Activated B cell treated with CpG ODN at 0.5 μM for 24 hours (primary cell): ENCODE measurements at regions not wholly inside any gene's neighbourhood (a gene's known extent, or its start where the extent isn't known, plus 50 kb on each side); places are given as distances from the start of the nearest gene placed in this dataset.
"Not testable (repeated sequence)": the region's sequence is repeated elsewhere in the genome, so short reads cannot be mapped to it uniquely, and the experiment has no call there.

ENCODE experiments used
- ATAC-seq: fragments of 200-7000 bp; cut with Tn5 transposase; one replicate; pipeline ENCODE4 v1.10.0; 2021; ENCODE audit warnings: low read depth, mild to moderate bottlenecking, moderate library complexity
- CTCF ChIA-PET: fragments of 350-600 bp; sonication (Branson Sonifier 250); formaldehyde crosslinking; loops from one replicate; lab custom pipeline; 2021; ENCODE audit warnings: antibody characterized with exemption; lab: Charles Lee
- POLR2A ChIA-PET: fragments of 350-600 bp; sonication (Branson Sonifier 250); formaldehyde crosslinking; loops from one replicate; lab custom pipeline; 2021; ENCODE audit warnings: antibody characterized with exemption; lab: Charles Lee
- DNase-seq: peaks from one replicate; pipeline ENCODE4 v3.0.0; 2022
- H3K27ac Mint-ChIP-seq: one replicate; pipeline ENCODE4 v1.8.0; 2020; ENCODE audit warnings: mixed read lengths
- H3K27me3 Mint-ChIP-seq: one replicate; pipeline ENCODE4 v1.8.0; 2021; ENCODE audit warnings: mixed read lengths
- H3K36me3 Mint-ChIP-seq: one replicate; pipeline ENCODE4 v1.8.0; 2021; ENCODE audit warnings: low read depth, mixed read lengths
- H3K4me1 Mint-ChIP-seq: one replicate; pipeline ENCODE4 v1.8.0; 2021; ENCODE audit warnings: mixed read lengths
- H3K4me3 Mint-ChIP-seq: one replicate; pipeline ENCODE4 v1.8.0; 2020; ENCODE audit warnings: mild to moderate bottlenecking, mixed read lengths
- H3K9me3 Mint-ChIP-seq: one replicate; pipeline ENCODE4 v1.8.0; 2020; ENCODE audit warnings: mixed read lengths
- intact Hi-C: fragments of 100-400 bp; cut with micrococcal nuclease; formaldehyde crosslinking; loops from one replicate; pipeline ENCODE4 v1.15.1; 2024
- TF ChIP-seq, protein P1 (sequence below): fragments of 200-600 bp; IDR thresholded peaks from one replicate; pipeline ENCODE4 v1.8.0; 2022; ENCODE audit warnings: antibody characterized with exemption, mild to moderate bottlenecking

DNA sequence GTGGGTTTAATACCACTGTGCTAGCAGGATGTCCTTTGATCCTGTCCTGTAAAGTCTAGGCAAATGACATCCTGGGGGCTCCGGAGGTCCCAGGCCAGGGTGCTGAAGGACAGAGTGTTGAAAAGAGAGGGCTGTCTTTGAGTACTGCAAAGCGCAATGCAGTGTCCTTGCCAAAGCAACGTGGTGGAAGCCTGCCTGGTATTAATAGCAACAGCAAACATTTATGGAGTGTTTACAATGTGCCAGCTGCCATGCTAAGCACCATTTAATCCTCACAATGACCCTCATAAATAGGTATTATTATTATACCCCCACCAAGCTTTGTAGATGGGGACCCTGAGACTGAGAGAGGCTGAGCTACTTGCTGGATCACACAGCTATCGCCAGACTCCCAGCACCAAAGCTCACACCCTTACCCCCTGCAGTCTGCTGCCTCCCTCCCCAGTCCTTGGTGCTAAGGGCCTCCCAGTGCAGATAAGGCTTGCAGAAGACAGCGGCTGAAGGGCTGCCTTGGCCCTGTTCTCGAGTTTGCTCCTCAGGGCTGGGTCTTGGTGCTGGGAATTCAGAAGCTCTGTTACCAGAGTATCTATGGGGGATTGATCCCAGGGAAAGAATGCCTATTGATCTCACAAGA lies 427.7 kb downstream of the FUT8 start:
- peaks cover 7% of the 10 kb centered on the region for H3K27me3 Mint-ChIP-seq
- ChIA-PET CTCF (interaction anchor here (1.3 kb wide), 1 partner anchor 16 kb away, joined by 4 read pairs; no protein-coding TSS in a partner anchor), POLR2A (no interaction called here)
- DNase-seq (no peak), ATAC-seq (no peak)
- no peaks in the 10 kb centered on the region for H3K36me3 Mint-ChIP-seq
- no peaks in the 10 kb centered on the region for H3K4me1 Mint-ChIP-seq
- no peaks in the 10 kb centered on the region for H3K9me3 Mint-ChIP-seq
- TF ChIP-seq, protein P1, sequence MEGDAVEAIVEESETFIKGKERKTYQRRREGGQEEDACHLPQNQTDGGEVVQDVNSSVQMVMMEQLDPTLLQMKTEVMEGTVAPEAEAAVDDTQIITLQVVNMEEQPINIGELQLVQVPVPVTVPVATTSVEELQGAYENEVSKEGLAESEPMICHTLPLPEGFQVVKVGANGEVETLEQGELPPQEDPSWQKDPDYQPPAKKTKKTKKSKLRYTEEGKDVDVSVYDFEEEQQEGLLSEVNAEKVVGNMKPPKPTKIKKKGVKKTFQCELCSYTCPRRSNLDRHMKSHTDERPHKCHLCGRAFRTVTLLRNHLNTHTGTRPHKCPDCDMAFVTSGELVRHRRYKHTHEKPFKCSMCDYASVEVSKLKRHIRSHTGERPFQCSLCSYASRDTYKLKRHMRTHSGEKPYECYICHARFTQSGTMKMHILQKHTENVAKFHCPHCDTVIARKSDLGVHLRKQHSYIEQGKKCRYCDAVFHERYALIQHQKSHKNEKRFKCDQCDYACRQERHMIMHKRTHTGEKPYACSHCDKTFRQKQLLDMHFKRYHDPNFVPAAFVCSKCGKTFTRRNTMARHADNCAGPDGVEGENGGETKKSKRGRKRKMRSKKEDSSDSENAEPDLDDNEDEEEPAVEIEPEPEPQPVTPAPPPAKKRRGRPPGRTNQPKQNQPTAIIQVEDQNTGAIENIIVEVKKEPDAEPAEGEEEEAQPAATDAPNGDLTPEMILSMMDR, result no peak
- intact Hi-C loops, result no loop called here
- no peak overlapping the region for H3K4me3 Mint-ChIP-seq
- no peak overlapping the region for H3K27ac Mint-ChIP-seq

DNA sequence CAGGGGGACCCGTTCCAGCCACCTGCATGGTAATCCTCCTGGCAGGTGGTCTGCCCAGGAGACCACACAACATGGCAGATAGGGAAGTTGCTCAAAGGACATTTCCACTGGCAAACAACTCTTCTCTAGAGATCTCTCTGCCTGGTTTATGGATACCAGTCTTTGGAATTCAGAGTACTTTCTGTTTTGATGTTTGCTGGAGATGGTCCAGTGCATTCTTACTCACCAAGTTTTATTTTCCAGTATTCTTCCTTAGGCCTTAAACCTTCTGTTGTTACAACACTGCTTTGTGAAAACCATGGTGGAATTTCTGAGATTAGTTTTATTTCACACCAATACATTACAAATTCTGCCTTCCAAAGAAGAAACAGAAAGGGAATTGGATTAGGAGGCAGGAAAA lies 428.3 kb downstream of the FUT8 start:
- Mint-ChIP-seq H3K36me3 (no peaks in the 10 kb centered on the region), H3K27me3 (peaks cover 7% of the 10 kb centered on the region), H3K27ac (no peak overlapping the region), H3K4me3 (no peak overlapping the region), H3K9me3 (no peaks in the 10 kb centered on the region), H3K4me1 (no peaks in the 10 kb centered on the region)
- POLR2A ChIA-PET, result no interaction called here
- CTCF ChIA-PET, result interaction anchor here (1.3 kb wide), 1 partner anchor 16 kb away, joined by 4 read pairs; no protein-coding TSS in a partner anchor
- TF ChIP-seq, protein P1, result no peak
- DNase-seq (no peak), ATAC-seq (no peak)
- intact Hi-C loops, result no loop called here

DNA sequence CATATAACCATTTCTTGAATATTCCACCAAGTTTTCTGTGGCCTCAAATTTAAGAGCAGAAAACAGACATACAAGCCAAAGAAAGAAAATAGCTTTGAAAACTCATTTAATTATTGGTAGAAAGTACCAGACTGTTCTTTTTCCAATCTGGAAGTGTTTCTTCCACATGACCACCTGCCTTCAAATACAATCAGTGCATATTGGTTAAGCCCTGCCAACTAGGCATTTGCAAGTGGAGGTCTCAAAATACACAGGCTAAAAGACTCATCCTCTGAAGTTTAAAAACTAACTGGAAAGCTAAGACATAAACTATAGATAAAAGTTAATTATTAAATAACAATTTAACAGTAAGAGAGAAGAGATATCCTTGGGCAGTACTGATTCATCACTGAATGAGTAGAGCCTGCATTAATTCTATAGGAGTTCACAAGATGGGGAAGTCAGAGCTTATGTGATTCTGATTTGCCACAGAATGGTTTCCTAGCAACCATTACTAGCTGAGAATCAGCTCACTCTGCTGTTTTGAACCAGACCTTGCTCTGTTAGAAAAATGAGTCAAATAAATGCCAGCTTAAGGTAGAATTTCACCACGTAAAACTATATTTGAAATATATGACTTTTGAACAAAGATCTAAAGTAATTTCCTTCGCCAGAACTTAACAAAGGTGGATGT lies 433.8 kb downstream of the FUT8 start:
- Mint-ChIP-seq H3K4me1 (peaks cover 13% of the 10 kb centered on the region), H3K27me3 (peaks cover 2% of the 10 kb centered on the region), H3K9me3 (no peaks in the 10 kb centered on the region), H3K27ac (peak overlapping the region; percentile 13), H3K4me3 (no peak overlapping the region), H3K36me3 (no peaks in the 10 kb centered on the region)
- ChIA-PET CTCF (no interaction called here), POLR2A (no interaction called here)
- TF ChIP-seq, protein P1, result no peak
- peak; percentile 62 for ATAC-seq
- no peak for DNase-seq
- intact Hi-C loops, result no loop called here

DNA sequence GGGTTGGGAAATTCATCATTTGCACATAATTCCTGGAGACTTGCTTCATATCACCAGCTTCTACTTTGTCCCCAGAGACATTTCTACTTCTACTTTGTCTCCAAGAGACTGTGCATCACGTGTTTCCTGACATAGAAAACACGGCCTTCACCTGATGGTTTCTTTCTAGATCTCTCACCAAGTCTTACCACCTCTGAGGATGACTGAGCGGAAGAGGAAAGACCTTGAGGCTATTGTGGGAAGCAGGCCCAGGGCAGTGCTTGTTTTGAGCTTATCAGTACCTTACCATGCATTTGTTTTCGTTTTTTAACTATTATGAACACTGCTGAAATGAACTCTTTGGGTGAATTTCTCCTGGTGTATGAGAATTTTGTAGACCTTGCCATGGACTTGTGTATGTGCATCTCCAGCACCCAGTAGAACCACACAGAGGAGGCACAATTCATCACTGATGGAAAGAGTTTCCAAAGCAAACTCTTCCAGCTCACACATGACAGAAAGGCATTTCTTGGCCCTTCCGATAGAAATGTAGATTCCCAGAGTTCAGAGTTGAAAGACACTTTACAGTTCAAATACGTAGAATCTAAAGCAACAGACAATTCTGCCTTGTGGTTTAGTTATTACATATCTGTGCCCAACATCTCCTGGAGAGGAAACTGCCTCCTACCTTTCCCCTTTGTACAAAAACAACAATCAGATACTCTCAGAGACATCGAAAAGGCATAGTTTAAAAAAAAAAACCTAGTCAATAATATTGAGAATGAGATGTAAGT lies 434.7 kb downstream of the FUT8 start:
- intact Hi-C loops, result no loop called here
- peak overlapping the region; percentile 0 for H3K27ac Mint-ChIP-seq
- peaks cover 2% of the 10 kb centered on the region for H3K27me3 Mint-ChIP-seq
- DNase-seq (no peak), ATAC-seq (peak; percentile 50)
- H3K36me3 Mint-ChIP-seq, result no peaks in the 10 kb centered on the region
- peaks cover 13% of the 10 kb centered on the region for H3K4me1 Mint-ChIP-seq
- no peaks in the 10 kb centered on the region for H3K9me3 Mint-ChIP-seq
- TF ChIP-seq, protein P1, result no peak
- no peak overlapping the region for H3K4me3 Mint-ChIP-seq
- POLR2A ChIA-PET, result no interaction called here
- CTCF ChIA-PET, result no interaction called here

DNA sequence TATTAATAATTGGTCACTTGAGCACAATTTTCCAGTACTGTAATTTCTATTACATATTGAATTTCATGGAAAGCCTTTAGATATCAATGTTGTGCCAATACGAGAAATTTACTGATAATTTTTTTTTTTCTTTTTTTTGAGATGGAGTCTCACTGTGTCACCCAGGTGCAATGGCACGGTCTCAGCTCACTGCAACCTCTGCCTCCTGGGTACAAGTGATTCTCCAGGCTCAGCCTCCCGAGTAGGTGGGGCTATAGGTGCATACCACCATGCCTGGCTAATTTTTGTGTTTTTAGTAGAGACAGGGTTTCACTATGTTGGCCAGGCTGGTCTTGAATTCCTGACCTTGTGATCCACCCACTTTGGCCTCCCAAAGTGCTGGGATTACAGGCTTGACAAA lies 435.4 kb downstream of the FUT8 start:
- peaks cover 13% of the 10 kb centered on the region for H3K4me1 Mint-ChIP-seq
- H3K27ac Mint-ChIP-seq, intact Hi-C loops, H3K27me3 Mint-ChIP-seq, POLR2A ChIA-PET, H3K36me3 Mint-ChIP-seq, CTCF ChIA-PET, H3K4me3 Mint-ChIP-seq, ATAC-seq, DNase-seq, H3K9me3 Mint-ChIP-seq: not testable (repeated sequence)
